Muscle of back (tissue), 3 donors: ENCODE measurements at regions not wholly inside any gene's neighbourhood (a gene's known extent, or its start where the extent isn't known, plus 50 kb on each side); places are given as distances from the start of the nearest gene placed in this dataset.
A peak's percentile ranks its signal among the peaks of the same experiment; 100 is the strongest.

Experiments used
- DNase-seq, 3 donors: peaks; one replicate each; pipeline versions ENCODE4 v3.0.0 to v3.0.0-alpha.2; 2013

GRCh38 chr11:107140983-107141382 lies 122.7 kb upstream of the GUCY1A2 start:
- DNase-seq = peak in 2 of 3 donors; percentile 1 to 34

GRCh38 chr11:107139396-107139795 lies 121.1 kb upstream of the GUCY1A2 start:
- no peak for DNase-seq

- no peak for DNase-seq
Measured at GRCh38 chr11:107136892-107137291, 118.6 kb upstream of the GUCY1A2 start.

- no peak for DNase-seq
Measured at GRCh38 chr11:107131756-107132155, 113.5 kb upstream of the GUCY1A2 start.

- DNase-seq = no peak
Measured at GRCh38 chr11:107123022-107123421, 104.7 kb upstream of the GUCY1A2 start.

GRCh38 chr11:107118025-107118720 lies 99.9 kb upstream of the GUCY1A2 start:
- no peak for DNase-seq

GRCh38 chr11:107116358-107116757 lies 98.1 kb upstream of the GUCY1A2 start:
- no peak for DNase-seq

GRCh38 chr11:107102692-107103477 lies 84.6 kb upstream of the GUCY1A2 start:
- DNase-seq = peak; percentile 4 to 17 (median 7)

- DNase-seq = no peak
Measured at GRCh38 chr11:107092667-107093066, 74.4 kb upstream of the GUCY1A2 start.

GRCh38 chr11:107078375-107078774 lies 60.1 kb upstream of the GUCY1A2 start:
- DNase-seq = no peak

- DNase-seq = peak in 1 of 3 donors; percentile 3
Measured at GRCh38 chr11:107076832-107077231, 58.6 kb upstream of the GUCY1A2 start.

GRCh38 chr11:107071129-107071528 lies 52.9 kb upstream of the GUCY1A2 start:
- DNase-seq = no peak
